Neural cell (in vitro differentiated cells): ENCODE measurements at regions not wholly inside any gene's neighbourhood (a gene's known extent, or its start where the extent isn't known, plus 50 kb on each side); places are given as distances from the start of the nearest gene placed in this dataset.

Experiments
- H2AFZ ChIP-seq: fragments of 200-600, 300-800 bp; sonication (generic), shearing (Covaris generic); 2 replicates; pipeline ENCODE4 v1.6.0; 2014; ENCODE audit warnings: low read depth, mild to moderate bottlenecking, antibody characterized with exemption, low read length, moderate library complexity
- H3F3A ChIP-seq: fragments of 200-600 bp; shearing (Covaris generic); 2 replicates; pipeline ENCODE4 v1.6.1; 2016; ENCODE audit warnings: mild to moderate bottlenecking, moderate library complexity, mixed read lengths, antibody characterized with exemption, low read length; ENCODE audit not compliant: insufficient read depth, poor library complexity, severe bottlenecking
- H3K27ac ChIP-seq: fragments of 200-600, 300-800 bp; sonication (generic), shearing (Covaris generic); 2 replicates; pipeline ENCODE4 v1.5.1; 2014; ENCODE audit warnings: mild to moderate bottlenecking, low read length, moderate library complexity
- H3K27me3 ChIP-seq: fragments of 300-800, 200-600 bp; sonication (generic), shearing (Covaris generic); 2 replicates; pipeline ENCODE4 v1.6.0; 2014; ENCODE audit warnings: mild to moderate bottlenecking, low read depth, low read length, moderate library complexity; ENCODE audit not compliant: insufficient read depth
- H3K36me3 ChIP-seq: fragments of 300-800, 200-600 bp; sonication (generic), shearing (Covaris generic); 2 replicates; pipeline ENCODE4 v1.5.1; 2014; ENCODE audit warnings: mild to moderate bottlenecking, antibody characterized with exemption, low read length, moderate library complexity; ENCODE audit not compliant: insufficient read depth
- H3K4me2 ChIP-seq: fragments of 300-800, 200-600 bp; sonication (generic), shearing (Covaris generic); 2 replicates; pipeline ENCODE4 v1.6.0; 2014; ENCODE audit warnings: mild to moderate bottlenecking, low read length
- H3K4me3 ChIP-seq: fragments of 300-800, 200-600 bp; sonication (generic), shearing (Covaris generic); 2 replicates; pipeline ENCODE4 v1.5.1; 2014; ENCODE audit warnings: mild to moderate bottlenecking, low read length, moderate library complexity
- H3K79me2 ChIP-seq: fragments of 200-600 bp; shearing (Covaris generic); replicated peaks from 2 replicates; pipeline ENCODE4 v1.6.0; 2014; ENCODE audit warnings: mild to moderate bottlenecking, low read length, moderate library complexity; ENCODE audit not compliant: insufficient read depth
- H3K9ac ChIP-seq: fragments of 300-800, 200-600 bp; sonication (generic), shearing (Covaris generic); 2 replicates; pipeline ENCODE4 v1.6.1; 2016; ENCODE audit warnings: mild to moderate bottlenecking, low read length, mixed read lengths
- H3K9me2 ChIP-seq: fragments of 200-600 bp; shearing (Covaris generic); 2 replicates; pipeline ENCODE4 v1.6.1; 2016; ENCODE audit warnings: mild to moderate bottlenecking, low read length, mixed read lengths; ENCODE audit not compliant: insufficient read depth
- H3K9me3 ChIP-seq: fragments of 200-600, 300-800 bp; sonication (generic), shearing (Covaris generic); 2 replicates; pipeline ENCODE4 v1.6.1; 2016; ENCODE audit warnings: mild to moderate bottlenecking, mixed run types, low read length, moderate library complexity, mixed read lengths
- H4K20me1 ChIP-seq: fragments of 200-600 bp; shearing (Covaris generic); 2 replicates; pipeline ENCODE4 v1.6.1; 2016; ENCODE audit warnings: mild to moderate bottlenecking, mixed run types; ENCODE audit not compliant: insufficient read depth
- EP300 ChIP-seq: fragments of 450-650 bp; conservative IDR thresholded peaks from 2 replicates; pipeline ENCODE4 v1.6.1; 2014; ENCODE audit warnings: antibody characterized with exemption, mild to moderate bottlenecking, moderate library complexity; ENCODE audit not compliant: poor library complexity, severe bottlenecking
- EZH2 ChIP-seq: fragments of 200-600, 300-800 bp; shearing (Covaris generic), sonication (generic); IDR thresholded peaks from 2 replicates; pipeline ENCODE4 v1.6.1; 2014; ENCODE audit warnings: antibody characterized with exemption, low read length, borderline replicate concordance, mild to moderate bottlenecking; ENCODE audit not compliant: insufficient read depth, poor library complexity, severe bottlenecking
- MXI1 ChIP-seq: fragments of 450-650 bp; conservative IDR thresholded peaks from 2 replicates; pipeline ENCODE4 v1.6.1; 2014; ENCODE audit warnings: antibody characterized with exemption, mild to moderate bottlenecking; ENCODE audit not compliant: poor library complexity, severe bottlenecking
- POLR2AphosphoS5 ChIP-seq: IDR thresholded peaks from 2 replicates; pipeline ENCODE4 v1.6.1; 2012
- RAD21 ChIP-seq: fragments of 450-650 bp; conservative IDR thresholded peaks from 2 replicates; pipeline ENCODE4 v1.6.1; 2014; ENCODE audit warnings: antibody characterized with exemption, mild to moderate bottlenecking, moderate library complexity
- SMC3 ChIP-seq: fragments of 450-650 bp; conservative IDR thresholded peaks from 2 replicates; pipeline ENCODE4 v1.6.1; 2014; ENCODE audit warnings: antibody characterized with exemption, mild to moderate bottlenecking, moderate library complexity; ENCODE audit not compliant: poor library complexity
- TAF1 ChIP-seq: IDR thresholded peaks from 2 replicates; pipeline ENCODE4 v1.6.1; 2012; ENCODE audit warnings: low read depth
- TF ChIP-seq, protein P1 (sequence below): IDR thresholded peaks from 2 replicates; pipeline ENCODE4 v1.6.1; 2012; ENCODE audit warnings: borderline replicate concordance
- TF ChIP-seq, protein P2 (sequence below): fragments of 450-650 bp; IDR thresholded peaks from 2 replicates; pipeline ENCODE4 v1.5.1; 2014; ENCODE audit warnings: antibody characterized with exemption, mild to moderate bottlenecking, moderate library complexity; ENCODE audit not compliant: poor library complexity, severe bottlenecking

DNA sequence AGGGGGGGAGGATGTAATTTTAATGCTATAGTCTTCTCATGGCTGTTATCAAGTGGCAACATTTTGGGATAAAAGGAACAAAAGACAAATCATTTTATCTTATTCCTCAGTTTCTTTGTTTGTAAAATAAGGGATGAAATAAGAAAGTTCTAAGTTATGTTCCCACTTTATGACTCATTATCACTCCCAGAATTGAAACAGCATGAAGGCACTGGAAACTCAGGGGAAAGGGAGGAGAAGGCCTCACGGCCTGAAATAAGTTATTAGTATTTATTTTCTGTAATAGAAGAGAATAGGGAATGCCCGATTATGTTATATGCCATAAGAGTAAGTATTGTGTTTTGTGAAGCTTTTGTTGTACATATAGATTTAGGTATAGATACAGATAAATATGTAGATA, 85.0 kb upstream of the NAMPT start:
- Histone ChIP-seq H3F3A (no peaks in the 10 kb centered on the region), H3K4me2 (no peak overlapping the region), H3K27me3 (no peaks in the 10 kb centered on the region), H3K79me2 (no peaks in the 10 kb centered on the region), H4K20me1 (no peaks in the 10 kb centered on the region), H3K27ac (no peak overlapping the region), H3K9ac (no peak overlapping the region), H3K9me3 (no peaks in the 10 kb centered on the region), H3K36me3 (no peaks in the 10 kb centered on the region), H3K4me3 (no peak overlapping the region), H3K9me2 (no peaks in the 10 kb centered on the region), H2AFZ (no peak overlapping the region)
- TF ChIP-seq MXI1: no peak
- no peak for TF ChIP-seq POLR2AphosphoS5
- no peak for TF ChIP-seq TAF1
- no peak for TF ChIP-seq RAD21
- no peak for TF ChIP-seq SMC3
- TF ChIP-seq, protein P1, sequence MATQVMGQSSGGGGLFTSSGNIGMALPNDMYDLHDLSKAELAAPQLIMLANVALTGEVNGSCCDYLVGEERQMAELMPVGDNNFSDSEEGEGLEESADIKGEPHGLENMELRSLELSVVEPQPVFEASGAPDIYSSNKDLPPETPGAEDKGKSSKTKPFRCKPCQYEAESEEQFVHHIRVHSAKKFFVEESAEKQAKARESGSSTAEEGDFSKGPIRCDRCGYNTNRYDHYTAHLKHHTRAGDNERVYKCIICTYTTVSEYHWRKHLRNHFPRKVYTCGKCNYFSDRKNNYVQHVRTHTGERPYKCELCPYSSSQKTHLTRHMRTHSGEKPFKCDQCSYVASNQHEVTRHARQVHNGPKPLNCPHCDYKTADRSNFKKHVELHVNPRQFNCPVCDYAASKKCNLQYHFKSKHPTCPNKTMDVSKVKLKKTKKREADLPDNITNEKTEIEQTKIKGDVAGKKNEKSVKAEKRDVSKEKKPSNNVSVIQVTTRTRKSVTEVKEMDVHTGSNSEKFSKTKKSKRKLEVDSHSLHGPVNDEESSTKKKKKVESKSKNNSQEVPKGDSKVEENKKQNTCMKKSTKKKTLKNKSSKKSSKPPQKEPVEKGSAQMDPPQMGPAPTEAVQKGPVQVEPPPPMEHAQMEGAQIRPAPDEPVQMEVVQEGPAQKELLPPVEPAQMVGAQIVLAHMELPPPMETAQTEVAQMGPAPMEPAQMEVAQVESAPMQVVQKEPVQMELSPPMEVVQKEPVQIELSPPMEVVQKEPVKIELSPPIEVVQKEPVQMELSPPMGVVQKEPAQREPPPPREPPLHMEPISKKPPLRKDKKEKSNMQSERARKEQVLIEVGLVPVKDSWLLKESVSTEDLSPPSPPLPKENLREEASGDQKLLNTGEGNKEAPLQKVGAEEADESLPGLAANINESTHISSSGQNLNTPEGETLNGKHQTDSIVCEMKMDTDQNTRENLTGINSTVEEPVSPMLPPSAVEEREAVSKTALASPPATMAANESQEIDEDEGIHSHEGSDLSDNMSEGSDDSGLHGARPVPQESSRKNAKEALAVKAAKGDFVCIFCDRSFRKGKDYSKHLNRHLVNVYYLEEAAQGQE: no peak
- no peak for TF ChIP-seq EZH2
- no peak for TF ChIP-seq EP300

DNA sequence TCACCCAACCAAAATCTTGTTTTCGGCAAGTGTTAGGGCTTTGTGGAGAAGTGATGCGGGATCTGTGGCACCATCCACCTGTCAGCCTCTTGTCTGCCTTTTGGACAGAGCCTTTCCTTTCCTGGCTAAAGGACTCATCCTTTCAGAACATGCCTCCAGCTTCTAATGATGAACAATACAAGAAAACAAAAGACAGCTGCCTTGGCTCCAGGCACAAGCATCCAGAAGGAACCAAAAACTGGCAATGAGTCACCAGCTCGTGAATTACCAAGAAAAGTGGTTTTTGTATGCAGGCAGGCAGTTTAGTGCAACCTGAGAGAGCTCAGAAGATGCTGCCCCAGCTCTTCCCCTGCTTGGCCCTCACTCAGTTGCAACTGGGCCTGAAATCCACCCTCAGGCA, 84.6 kb upstream of the NAMPT start:
- no peak overlapping the region for H3K27ac ChIP-seq
- TF ChIP-seq SMC3 (no peak), RAD21 (no peak)
- TF ChIP-seq, protein P2, sequence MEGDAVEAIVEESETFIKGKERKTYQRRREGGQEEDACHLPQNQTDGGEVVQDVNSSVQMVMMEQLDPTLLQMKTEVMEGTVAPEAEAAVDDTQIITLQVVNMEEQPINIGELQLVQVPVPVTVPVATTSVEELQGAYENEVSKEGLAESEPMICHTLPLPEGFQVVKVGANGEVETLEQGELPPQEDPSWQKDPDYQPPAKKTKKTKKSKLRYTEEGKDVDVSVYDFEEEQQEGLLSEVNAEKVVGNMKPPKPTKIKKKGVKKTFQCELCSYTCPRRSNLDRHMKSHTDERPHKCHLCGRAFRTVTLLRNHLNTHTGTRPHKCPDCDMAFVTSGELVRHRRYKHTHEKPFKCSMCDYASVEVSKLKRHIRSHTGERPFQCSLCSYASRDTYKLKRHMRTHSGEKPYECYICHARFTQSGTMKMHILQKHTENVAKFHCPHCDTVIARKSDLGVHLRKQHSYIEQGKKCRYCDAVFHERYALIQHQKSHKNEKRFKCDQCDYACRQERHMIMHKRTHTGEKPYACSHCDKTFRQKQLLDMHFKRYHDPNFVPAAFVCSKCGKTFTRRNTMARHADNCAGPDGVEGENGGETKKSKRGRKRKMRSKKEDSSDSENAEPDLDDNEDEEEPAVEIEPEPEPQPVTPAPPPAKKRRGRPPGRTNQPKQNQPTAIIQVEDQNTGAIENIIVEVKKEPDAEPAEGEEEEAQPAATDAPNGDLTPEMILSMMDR: no peak
- TF ChIP-seq, protein P1: no peak

More for the DNA sequence above, 84.6 kb upstream of the NAMPT start:
- no peaks in the 10 kb centered on the region for H3K79me2 ChIP-seq
- no peaks in the 10 kb centered on the region for H3F3A ChIP-seq
- H2AFZ ChIP-seq: no peak overlapping the region
- H3K9me3 ChIP-seq: no peaks in the 10 kb centered on the region
- H3K4me2 ChIP-seq: no peak overlapping the region
- no peaks in the 10 kb centered on the region for H3K36me3 ChIP-seq
- H3K4me3 ChIP-seq: no peak overlapping the region
- H3K9me2 ChIP-seq: no peaks in the 10 kb centered on the region
- H3K27me3 ChIP-seq: no peaks in the 10 kb centered on the region
- H3K9ac ChIP-seq: no peak overlapping the region
- no peaks in the 10 kb centered on the region for H4K20me1 ChIP-seq
